ENCODE measurements at regions not wholly inside any gene's neighbourhood (a gene's known extent, or its start where the extent isn't known, plus 50 kb on each side); places are given as distances from the start of the nearest gene placed in this dataset.
"Not testable (repeated sequence)": the region's sequence is repeated elsewhere in the genome, so short reads cannot be mapped to it uniquely, and the experiment has no call there.

DNA sequence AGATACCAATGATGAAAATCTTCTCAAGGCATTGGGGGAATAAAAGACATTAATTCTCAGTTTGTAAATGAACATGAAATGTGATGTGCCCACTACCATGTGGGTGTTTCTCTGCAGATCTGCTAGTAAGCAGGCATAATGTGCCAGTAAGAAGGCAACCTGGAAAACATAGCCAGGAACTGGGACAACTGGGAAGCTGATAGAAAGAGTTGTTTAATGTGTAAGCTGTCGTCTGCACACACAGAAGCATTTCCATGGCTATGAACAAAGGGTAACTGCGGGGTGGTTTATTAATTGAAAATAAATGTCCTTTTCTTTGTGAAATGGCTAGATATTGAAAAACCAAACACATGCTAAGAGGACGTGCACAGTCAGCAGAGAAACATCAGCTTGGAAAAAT lies 52.0 kb downstream of the ZC3H11B start:
- Mint-ChIP-seq H3K36me3 (ENCODE audit: low read depth) (no peaks in the 10 kb centered on the region), H3K4me1 (no peaks in the 10 kb centered on the region), H3K4me3 (no peak overlapping the region), H3K27ac (no peak overlapping the region), H3K9me3 (no peaks in the 10 kb centered on the region), H3K27me3 (no peaks in the 10 kb centered on the region)
- no peak for ATAC-seq (replicated peaks)

DNA sequence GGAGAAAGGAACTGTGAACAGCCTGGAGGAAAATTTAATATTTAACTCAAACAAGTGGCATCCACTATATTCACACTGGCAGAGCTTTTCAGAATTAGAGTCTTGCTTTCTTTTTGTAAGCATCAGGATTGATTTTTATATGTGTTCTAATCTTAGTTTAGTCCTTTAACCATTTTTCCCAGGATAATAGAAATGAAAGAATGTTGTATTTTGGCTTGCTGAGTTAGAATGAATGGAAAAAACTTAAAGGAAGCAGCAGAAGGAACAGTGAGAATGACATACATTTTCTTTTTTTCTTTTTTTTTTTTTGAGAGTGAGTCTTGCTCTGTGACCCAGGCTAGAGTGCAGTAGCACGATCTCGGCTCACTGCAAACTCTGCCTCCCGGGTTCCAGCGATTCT lies 53.0 kb downstream of the ZC3H11B start:
- Mint-ChIP-seq H3K27me3 (no peaks in the 10 kb centered on the region), H3K27ac (no peak overlapping the region)
- ATAC-seq (replicated peaks), result no peak

DNA sequence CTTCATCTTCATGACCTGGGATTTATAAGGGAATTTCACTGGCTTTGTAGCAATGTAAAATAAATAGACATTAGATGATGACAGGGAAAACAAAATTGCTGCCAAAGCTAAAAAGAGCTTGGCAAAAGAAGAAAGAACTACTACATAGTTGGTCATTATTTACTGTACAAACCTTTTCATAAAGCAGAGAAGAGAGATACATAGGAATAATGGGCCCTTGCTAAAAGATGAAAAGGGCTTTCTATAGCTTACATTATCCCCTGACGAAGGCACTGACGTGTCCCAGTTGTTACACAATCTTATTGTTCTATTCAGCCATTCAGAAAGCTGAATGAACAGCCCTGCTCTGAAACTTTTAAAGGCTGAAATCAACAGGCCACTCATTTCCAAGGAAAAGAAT lies 57.1 kb downstream of the ZC3H11B start:
- H3K27me3 Mint-ChIP-seq, result no peaks in the 10 kb centered on the region
- no peaks in the 10 kb centered on the region for H3K36me3 Mint-ChIP-seq (ENCODE audit: low read depth)
- H3K4me1 Mint-ChIP-seq, result no peaks in the 10 kb centered on the region
- no peak for ATAC-seq (replicated peaks)
- H3K27ac Mint-ChIP-seq, result no peak overlapping the region
- H3K4me3 Mint-ChIP-seq, result no peak overlapping the region
- no peaks in the 10 kb centered on the region for H3K9me3 Mint-ChIP-seq

More for the DNA sequence above, 53.0 kb downstream of the ZC3H11B start:
- Mint-ChIP-seq H3K36me3 (ENCODE audit: low read depth) (no peaks in the 10 kb centered on the region), H3K9me3 (no peaks in the 10 kb centered on the region), H3K4me3 (no peak overlapping the region), H3K4me1 (no peaks in the 10 kb centered on the region)

DNA sequence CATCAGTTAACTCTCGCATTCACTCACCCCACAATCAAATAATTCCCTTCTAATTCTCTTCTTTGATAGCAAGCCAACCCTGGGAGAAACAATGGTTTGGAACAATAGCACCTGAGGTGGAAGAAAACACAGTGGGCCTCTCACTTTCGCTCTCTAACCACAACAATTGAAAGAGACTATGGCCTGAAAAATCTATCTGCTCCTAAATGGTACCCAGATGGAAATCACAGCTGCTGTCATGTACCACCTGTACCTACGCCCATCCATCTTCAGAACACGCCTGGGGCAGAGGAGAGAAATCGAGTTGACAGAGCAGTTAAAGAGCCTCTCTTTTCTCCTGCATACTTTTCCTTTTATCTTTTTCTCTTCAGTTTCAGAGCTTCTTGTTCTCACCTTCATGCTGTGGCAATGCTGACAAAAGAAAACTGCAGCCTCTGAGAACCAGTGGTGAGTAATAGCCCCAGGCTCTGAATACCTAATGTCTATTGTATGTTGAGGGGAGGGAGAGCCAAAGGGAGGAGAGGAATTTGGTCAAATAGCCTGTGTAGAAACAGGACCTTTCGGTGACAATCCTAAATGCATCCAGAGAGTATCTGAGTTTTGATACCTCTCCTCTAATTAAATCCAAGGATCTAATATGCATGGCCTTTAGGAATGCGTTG lies 57.7 kb downstream of the ZC3H11B start:
- no peak for ATAC-seq (replicated peaks)
- Mint-ChIP-seq H3K36me3 (ENCODE audit: low read depth) (no peaks in the 10 kb centered on the region), H3K4me3 (no peak overlapping the region), H3K27me3 (no peaks in the 10 kb centered on the region), H3K4me1 (no peaks in the 10 kb centered on the region), H3K27ac (no peak overlapping the region), H3K9me3 (no peaks in the 10 kb centered on the region)

DNA sequence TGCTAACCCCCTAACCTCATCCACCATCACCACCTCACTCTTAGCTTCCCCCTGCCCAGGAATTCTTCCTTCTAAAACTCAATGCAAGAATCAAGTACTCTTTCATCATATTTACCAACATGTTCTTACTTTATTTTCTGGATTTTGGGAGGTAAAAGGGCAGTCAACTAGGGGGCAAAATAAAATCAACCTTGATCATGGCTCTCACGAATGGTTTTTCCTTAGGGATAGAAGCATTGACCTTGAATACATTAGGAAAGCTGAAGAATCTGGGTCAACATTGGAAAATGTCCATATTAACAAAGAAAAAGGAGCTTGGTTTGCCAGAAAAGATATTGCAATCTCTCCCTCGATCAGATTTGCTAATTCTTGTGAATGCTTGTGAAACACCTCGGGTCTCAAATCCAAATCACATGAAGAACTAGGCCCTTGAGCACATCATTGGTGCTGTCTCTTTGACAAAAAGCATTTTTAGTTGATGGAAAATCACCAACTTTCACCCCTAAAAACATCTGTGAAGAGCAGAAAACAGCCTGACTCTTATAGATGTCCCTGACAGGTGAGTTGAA lies 58.9 kb downstream of the ZC3H11B start:
- Mint-ChIP-seq H3K4me1 (no peaks in the 10 kb centered on the region), H3K36me3 (ENCODE audit: low read depth) (no peaks in the 10 kb centered on the region), H3K4me3 (no peak overlapping the region), H3K27me3 (no peaks in the 10 kb centered on the region), H3K27ac (no peak overlapping the region), H3K9me3 (no peaks in the 10 kb centered on the region)
- no peak for ATAC-seq (replicated peaks)

DNA sequence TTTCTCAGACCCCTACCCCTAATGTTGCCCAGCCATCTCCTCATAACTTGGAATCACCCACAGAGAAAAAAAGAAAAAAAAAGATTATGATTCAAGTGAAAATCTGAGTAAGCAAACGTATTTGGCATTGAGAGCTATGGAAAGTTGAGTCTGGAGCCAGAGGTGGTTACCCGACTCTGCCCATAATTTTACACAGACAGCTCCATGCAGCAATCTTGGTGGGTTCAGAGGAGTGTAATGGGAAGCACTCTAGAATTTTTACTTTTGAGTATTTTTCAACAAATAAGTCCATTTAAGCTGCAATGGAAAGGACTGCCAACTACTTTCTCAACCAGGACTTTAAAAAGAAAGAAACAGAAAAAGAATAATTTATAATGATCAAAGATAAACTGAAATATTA lies 62.7 kb downstream of the ZC3H11B start:
- ATAC-seq (replicated peaks), result no peak
- no peak overlapping the region for H3K4me3 Mint-ChIP-seq
- H3K27me3 Mint-ChIP-seq, result no peaks in the 10 kb centered on the region
- H3K36me3 Mint-ChIP-seq (ENCODE audit: low read depth), result no peaks in the 10 kb centered on the region
- no peak overlapping the region for H3K27ac Mint-ChIP-seq
- peaks cover 4% of the 10 kb centered on the region for H3K9me3 Mint-ChIP-seq
- no peaks in the 10 kb centered on the region for H3K4me1 Mint-ChIP-seq

DNA sequence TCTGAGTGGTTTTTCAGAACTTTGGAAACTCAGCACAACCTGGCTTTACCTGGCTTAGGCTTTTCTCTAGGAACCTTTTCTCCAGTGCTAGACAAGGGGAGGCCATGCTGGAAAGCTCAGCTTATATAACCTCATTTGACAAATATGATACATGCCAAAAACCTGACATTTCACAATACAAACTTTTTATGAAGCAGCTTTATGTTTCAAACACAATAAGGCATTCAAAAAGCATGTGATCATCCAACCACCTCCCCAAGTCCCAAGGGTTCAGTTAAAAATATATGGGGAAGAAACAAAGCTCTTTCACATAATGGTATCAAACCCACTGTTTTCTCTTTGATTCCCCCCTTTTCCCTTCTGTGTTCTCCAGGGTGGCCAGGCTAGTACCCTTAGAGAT lies 63.7 kb downstream of the ZC3H11B start:
- Mint-ChIP-seq H3K27ac (no peak overlapping the region), H3K4me1 (no peaks in the 10 kb centered on the region), H3K36me3 (ENCODE audit: low read depth) (no peaks in the 10 kb centered on the region), H3K4me3 (no peak overlapping the region), H3K27me3 (no peaks in the 10 kb centered on the region), H3K9me3 (peaks cover 4% of the 10 kb centered on the region)
- ATAC-seq (replicated peaks), result no peak

DNA sequence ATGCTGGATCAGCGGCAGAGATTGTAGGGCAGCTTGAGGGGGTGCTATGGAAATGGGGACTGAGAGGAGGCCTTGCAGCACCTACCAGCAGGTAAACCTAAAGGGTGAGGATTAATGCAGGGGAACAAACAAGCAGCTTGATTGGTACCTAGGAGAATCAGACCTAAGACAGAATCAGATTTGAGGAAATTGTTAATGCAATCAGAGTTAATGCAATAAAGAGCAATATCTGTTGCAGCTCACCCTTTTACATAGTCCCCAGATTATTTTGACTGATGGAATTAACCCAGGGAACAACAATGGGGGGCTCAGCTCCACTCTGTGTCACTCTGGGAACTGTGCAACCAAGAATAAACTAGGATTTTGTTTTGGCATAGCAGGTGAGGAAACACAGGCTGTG lies 64.5 kb downstream of the ZC3H11B start:
- H3K27ac Mint-ChIP-seq, result no peak overlapping the region
- no peak for ATAC-seq (replicated peaks)
- H3K4me3 Mint-ChIP-seq, result no peak overlapping the region
- H3K4me1 Mint-ChIP-seq, result no peaks in the 10 kb centered on the region
- peaks cover 4% of the 10 kb centered on the region for H3K9me3 Mint-ChIP-seq
- no peaks in the 10 kb centered on the region for H3K36me3 Mint-ChIP-seq (ENCODE audit: low read depth)
- no peaks in the 10 kb centered on the region for H3K27me3 Mint-ChIP-seq

DNA sequence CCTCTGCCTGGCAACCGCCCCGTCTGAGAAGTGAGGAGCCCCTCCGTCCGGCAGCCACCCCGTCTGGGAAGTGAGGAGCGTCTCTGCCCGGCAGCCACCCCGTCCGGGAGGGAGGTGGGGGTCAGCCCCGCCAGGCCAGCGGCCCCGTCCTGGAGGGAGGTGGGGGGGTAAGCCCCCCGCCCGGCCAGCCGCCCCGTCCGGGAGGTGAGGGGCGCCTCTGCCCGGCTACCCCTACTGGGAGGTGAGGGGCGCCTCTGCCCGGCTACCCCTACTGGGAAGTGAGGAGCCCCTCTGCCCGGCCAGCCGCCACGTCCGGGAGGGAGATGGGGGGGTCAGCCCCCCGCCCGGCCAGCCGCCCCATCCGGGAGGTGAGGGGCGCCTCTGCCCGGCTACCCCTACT lies 67.1 kb downstream of the ZC3H11B start:
- H3K27me3 Mint-ChIP-seq; H3K36me3 Mint-ChIP-seq (ENCODE audit: low read depth); H3K9me3 Mint-ChIP-seq; H3K27ac Mint-ChIP-seq; H3K4me1 Mint-ChIP-seq; H3K4me3 Mint-ChIP-seq; ATAC-seq (replicated peaks): not testable (repeated sequence)

DNA sequence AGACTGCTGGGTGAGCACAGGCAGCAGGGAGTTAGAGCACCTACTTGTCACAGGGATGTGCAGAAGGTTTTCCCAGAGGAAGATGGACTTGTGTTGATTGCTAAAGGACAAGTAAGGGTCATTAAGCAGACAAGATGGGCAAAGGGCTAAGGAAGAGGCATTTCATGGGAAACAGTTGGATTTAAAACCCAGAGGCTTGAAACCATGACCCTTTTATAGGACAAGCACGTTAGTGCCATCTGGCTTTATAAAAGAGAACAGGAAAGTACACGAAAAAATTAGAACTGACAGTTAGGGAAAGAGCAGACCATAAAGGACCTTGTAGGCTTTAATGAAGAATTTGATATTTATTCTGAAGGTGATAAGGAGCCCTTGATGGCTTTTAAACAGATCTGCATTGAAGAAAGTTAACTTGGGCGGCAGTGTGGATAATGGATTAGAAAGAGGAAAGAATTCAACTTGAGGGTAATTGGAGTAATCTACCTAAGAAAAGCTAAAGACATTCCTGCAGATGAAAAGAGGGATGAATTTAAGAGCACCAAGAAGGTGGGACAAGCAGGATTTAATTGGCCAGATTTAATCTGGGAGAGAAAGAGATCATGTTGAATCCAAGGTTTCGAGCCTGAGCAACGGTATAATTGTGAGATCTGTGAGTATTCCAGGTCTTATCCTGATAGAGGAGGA lies 68.6 kb downstream of the ZC3H11B start:
- H3K9me3 Mint-ChIP-seq, result peaks cover 4% of the 10 kb centered on the region
- H3K4me3 Mint-ChIP-seq, result no peak overlapping the region
- H3K27me3 Mint-ChIP-seq, result no peaks in the 10 kb centered on the region
- no peak for ATAC-seq (replicated peaks)
- H3K4me1 Mint-ChIP-seq, result no peaks in the 10 kb centered on the region
- no peak overlapping the region for H3K27ac Mint-ChIP-seq
- no peaks in the 10 kb centered on the region for H3K36me3 Mint-ChIP-seq (ENCODE audit: low read depth)

DNA sequence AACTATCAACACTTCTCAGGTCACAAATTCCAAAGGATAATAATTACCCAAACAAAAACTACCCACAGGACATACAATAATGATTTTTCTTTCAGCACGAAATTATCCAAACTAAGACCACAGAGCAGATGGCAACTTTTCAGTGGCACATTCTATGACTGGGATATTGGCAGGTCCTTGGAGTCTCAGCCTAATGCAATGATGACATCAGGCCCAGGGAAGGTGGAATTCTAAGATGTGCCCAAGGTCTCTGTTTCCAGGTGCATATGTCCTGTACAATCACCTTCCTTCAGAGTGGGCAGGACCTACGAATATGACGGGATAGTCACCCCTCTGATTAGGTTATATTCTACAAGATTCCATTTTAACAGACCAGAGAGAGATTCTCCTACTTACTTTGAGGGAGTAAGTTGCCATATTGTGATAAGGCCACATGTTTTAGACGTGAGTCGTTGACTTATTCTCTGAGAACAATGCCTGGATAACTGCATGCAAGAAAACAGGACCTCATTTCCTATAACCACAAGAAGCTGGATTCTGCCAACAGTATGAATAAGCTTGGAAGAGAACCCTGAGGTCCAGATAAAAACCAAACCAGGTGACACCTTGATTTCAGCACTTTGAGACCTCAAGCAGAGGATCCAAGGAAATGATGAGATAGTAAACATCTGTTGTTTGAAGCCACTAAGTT lies 69.9 kb downstream of the ZC3H11B start:
- H3K4me1 Mint-ChIP-seq, result no peaks in the 10 kb centered on the region
- ATAC-seq (replicated peaks), result no peak
- H3K27ac Mint-ChIP-seq, result no peak overlapping the region
- no peak overlapping the region for H3K4me3 Mint-ChIP-seq
- peaks cover 4% of the 10 kb centered on the region for H3K9me3 Mint-ChIP-seq
- no peaks in the 10 kb centered on the region for H3K27me3 Mint-ChIP-seq
- no peaks in the 10 kb centered on the region for H3K36me3 Mint-ChIP-seq (ENCODE audit: low read depth)

DNA sequence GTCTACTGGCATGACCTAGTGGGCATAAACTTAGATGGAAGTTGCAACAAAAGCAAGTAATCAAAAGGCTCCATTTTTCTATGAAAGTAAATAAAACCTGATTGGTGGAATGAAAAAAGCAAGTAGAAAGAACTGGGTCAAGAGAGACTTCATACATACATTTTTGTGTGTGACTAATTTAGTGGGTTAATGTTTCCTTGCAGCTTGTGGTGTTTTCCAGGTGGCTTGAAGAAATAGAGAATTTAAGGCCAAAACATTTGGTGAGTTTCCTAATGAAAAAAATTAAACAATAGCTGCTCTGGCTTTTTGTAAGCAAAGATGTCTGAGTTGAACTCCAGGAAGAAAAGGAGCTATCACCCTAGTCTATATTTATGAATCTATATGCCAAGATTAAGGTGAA lies 71.0 kb downstream of the ZC3H11B start:
- H3K4me1 Mint-ChIP-seq, result no peaks in the 10 kb centered on the region
- H3K4me3 Mint-ChIP-seq, result no peak overlapping the region
- H3K36me3 Mint-ChIP-seq (ENCODE audit: low read depth), result no peaks in the 10 kb centered on the region
- no peaks in the 10 kb centered on the region for H3K9me3 Mint-ChIP-seq
- no peak overlapping the region for H3K27ac Mint-ChIP-seq
- ATAC-seq (replicated peaks), result no peak
- H3K27me3 Mint-ChIP-seq, result no peaks in the 10 kb centered on the region

DNA sequence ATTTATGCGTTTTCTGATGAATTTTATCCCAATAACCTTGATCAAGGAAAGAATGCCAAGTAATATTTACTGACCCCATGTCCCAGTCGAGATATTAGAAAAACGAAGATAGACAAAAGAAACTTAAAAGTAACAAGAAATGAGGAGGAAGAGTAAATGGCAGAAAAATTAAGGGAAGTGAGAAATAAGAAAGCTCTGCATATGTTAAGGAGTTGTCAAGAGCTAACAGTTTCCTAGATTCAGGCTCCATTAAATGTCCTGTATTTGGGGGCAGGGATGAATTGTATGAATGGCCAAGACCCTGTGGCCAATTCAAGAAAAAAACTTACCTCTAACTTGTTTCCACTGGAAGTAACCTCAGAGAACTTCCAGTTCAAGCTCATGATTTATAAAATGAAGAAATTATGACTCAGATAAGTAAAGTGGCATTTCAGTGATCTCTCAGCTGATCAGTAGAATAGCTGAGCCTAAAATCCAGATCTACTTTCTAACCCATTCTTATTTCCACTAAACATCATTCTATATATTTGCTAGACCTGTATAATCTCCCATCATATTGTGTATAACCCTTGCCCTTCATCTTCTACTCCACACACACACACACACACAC lies 73.2 kb downstream of the ZC3H11B start:
- ATAC-seq (replicated peaks), result no peak
- H3K36me3 Mint-ChIP-seq (ENCODE audit: low read depth), result no peaks in the 10 kb centered on the region
- no peaks in the 10 kb centered on the region for H3K9me3 Mint-ChIP-seq
- H3K4me3 Mint-ChIP-seq, result no peak overlapping the region
- no peaks in the 10 kb centered on the region for H3K27me3 Mint-ChIP-seq
- no peaks in the 10 kb centered on the region for H3K4me1 Mint-ChIP-seq
- H3K27ac Mint-ChIP-seq, result no peak overlapping the region

DNA sequence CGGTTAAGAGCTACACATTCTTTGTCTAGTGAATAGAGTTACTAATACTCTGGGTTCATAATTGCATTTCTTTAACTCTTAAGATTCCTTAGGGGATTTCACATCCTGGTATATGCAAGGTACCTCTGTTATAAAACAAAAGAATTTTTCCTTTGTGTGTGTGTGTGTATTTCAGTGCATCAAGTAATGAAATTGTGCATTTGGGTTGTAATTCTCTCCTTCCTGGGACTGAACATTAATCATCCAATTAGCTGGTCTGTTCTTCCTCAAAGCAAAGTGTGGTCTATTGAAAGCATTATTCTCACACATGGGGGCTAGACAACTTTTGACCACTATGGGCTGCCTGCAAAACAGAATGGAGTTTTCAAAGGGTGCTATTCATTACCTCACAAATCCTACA lies 74.0 kb downstream of the ZC3H11B start:
- H3K27ac Mint-ChIP-seq, result no peak overlapping the region
- no peaks in the 10 kb centered on the region for H3K9me3 Mint-ChIP-seq
- ATAC-seq (replicated peaks), result no peak
- no peaks in the 10 kb centered on the region for H3K4me1 Mint-ChIP-seq
- H3K36me3 Mint-ChIP-seq (ENCODE audit: low read depth), result no peaks in the 10 kb centered on the region
- H3K4me3 Mint-ChIP-seq, result no peak overlapping the region
- no peaks in the 10 kb centered on the region for H3K27me3 Mint-ChIP-seq

DNA sequence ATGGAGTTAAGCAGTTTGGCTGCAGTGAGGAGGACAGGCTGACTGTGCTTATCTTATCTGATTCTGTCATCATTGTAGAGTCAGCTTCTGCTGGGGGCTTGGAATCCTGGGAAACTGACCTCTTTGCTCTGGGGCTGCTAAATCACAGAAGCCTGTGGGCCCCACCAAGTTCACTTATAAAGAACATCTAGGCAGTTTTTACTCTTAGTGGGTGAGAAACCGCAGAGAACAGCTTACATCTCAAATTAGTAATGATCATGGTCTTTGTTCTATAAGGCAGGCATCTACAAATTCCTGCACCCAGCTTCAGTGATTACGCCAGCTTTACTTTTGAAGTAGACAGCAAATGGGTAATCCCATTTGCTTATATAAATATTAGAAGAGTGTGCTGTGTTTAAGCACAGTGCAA lies 75.7 kb downstream of the ZC3H11B start:
- H3K27me3 Mint-ChIP-seq, result no peaks in the 10 kb centered on the region
- no peak overlapping the region for H3K4me3 Mint-ChIP-seq
- H3K4me1 Mint-ChIP-seq, result no peaks in the 10 kb centered on the region
- H3K9me3 Mint-ChIP-seq, result peaks cover 5% of the 10 kb centered on the region
- ATAC-seq (replicated peaks), result no peak
- H3K27ac Mint-ChIP-seq, result no peak overlapping the region
- H3K36me3 Mint-ChIP-seq (ENCODE audit: low read depth), result no peaks in the 10 kb centered on the region
